Stimulated activated CD8-positive, alpha-beta memory T cell treated with anti-CD3 and anti-CD28 coated beads, Interleukin-4, amount 100 ng/mL, for 24 hours (primary cell): ENCODE measurements at regions not wholly inside any gene's neighbourhood (a gene's known extent, or its start where the extent isn't known, plus 50 kb on each side); places are given as distances from the start of the nearest gene placed in this dataset.
A peak's percentile ranks its signal among the peaks of the same experiment; 100 is the strongest.

ENCODE experiments used
- DNase-seq: peaks from one replicate; pipeline ENCODE4 v3.0.0-alpha.2; 2020; ENCODE audit warnings: low read depth

GRCh38 chr17:77364941-77365583 is 224.3 kb downstream of the SEC14L1 start:
- DNase-seq: no peak

- DNase-seq: no peak
These were observed 224.9 kb downstream of the SEC14L1 start for GRCh38 chr17:77365584-77366186.

- no peak for DNase-seq
These were observed 225.4 kb downstream of the SEC14L1 start for GRCh38 chr17:77366206-77366557.

- no peak for DNase-seq
These were observed 225.9 kb downstream of the SEC14L1 start for GRCh38 chr17:77366558-77367245.

- DNase-seq: no peak
These were observed 228.8 kb downstream of the SEC14L1 start for GRCh38 chr17:77369544-77369971.

GRCh38 chr17:77370586-77370985 is 229.8 kb downstream of the SEC14L1 start:
- DNase-seq: no peak

- no peak for DNase-seq
These were observed 230.5 kb downstream of the SEC14L1 start for GRCh38 chr17:77371117-77371887.

- DNase-seq: no peak
These were observed 231.2 kb downstream of the SEC14L1 start for GRCh38 chr17:77371888-77372443.

- no peak for DNase-seq
These were observed 231.9 kb downstream of the SEC14L1 start for GRCh38 chr17:77372444-77373298.

GRCh38 chr17:77373299-77374169 is 232.8 kb downstream of the SEC14L1 start:
- no peak for DNase-seq

GRCh38 chr17:77374170-77374936 is 233.6 kb downstream of the SEC14L1 start:
- peak; percentile 56 for DNase-seq

- no peak for DNase-seq
These were observed 234.5 kb downstream of the SEC14L1 start for GRCh38 chr17:77375108-77375916.

- peak; percentile 64 for DNase-seq
These were observed 235.3 kb downstream of the SEC14L1 start for GRCh38 chr17:77375917-77376651.

- no peak for DNase-seq
These were observed 236.3 kb downstream of the SEC14L1 start for GRCh38 chr17:77376795-77377709.

GRCh38 chr17:77377710-77378235 is 237.0 kb downstream of the SEC14L1 start:
- DNase-seq: no peak

- no peak for DNase-seq
These were observed 237.7 kb downstream of the SEC14L1 start for GRCh38 chr17:77378318-77379064.
